WI38 (cell line): ENCODE measurements at regions not wholly inside any gene's neighbourhood (a gene's known extent, or its start where the extent isn't known, plus 50 kb on each side); places are given as distances from the start of the nearest gene placed in this dataset.

Experiments used
- H3K4me3 ChIP-seq: 2 replicates; pipeline ENCODE4 v1.5.1; 2011; ENCODE audit warnings: low read depth, mild to moderate bottlenecking, control low read depth, low read length
- CTCF ChIP-seq: IDR thresholded peaks from 2 replicates; pipeline ENCODE4 v1.5.1; 2012; ENCODE audit warnings: low read depth, mild to moderate bottlenecking, control low read depth, low read length

DNA sequence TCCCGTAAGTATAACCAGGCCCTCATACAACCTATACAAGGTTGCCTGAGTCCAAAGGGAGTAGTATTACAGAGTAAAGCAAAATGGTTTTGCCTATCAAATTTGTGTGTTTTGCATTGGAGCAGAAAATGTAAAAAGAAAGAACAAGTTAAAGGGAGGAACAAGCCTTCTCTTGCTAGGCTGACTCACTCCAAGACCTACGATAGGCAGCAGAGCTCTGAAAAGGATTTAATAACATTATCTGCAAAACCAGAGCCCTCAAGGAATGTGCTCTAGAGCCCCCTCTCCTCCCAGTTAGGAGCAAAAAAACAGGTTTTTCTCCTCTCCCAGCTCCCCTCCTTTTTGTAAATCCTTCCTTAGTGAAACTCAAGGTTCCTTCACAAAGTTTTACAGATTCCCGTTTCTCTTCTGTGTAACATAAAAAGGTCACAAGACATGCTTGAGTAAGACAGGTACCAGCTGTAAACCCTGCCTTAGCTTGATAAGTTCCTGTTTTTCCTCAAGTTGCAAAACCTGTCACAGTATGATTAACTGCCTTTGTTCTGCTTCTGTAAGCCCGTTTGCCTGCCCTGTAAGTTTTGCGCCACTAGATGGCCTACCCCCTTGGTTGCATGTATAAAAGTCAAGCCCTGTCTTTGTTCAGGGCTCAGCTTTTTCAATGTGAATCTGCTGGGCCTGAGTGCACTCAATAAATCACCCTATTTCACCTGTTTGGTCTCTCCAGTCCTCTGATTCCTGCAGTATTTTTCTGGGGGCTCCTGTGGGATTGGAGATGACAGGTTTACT lies 498.2 kb downstream of the KCNA4 start:
- TF ChIP-seq CTCF = no peak

GRCh38 chr11:29511394-29511793 lies 505.4 kb downstream of the KCNA4 start:
- TF ChIP-seq CTCF = no peak

More for the DNA sequence above, 498.2 kb downstream of the KCNA4 start:
- no peak overlapping the region for H3K4me3 ChIP-seq

DNA sequence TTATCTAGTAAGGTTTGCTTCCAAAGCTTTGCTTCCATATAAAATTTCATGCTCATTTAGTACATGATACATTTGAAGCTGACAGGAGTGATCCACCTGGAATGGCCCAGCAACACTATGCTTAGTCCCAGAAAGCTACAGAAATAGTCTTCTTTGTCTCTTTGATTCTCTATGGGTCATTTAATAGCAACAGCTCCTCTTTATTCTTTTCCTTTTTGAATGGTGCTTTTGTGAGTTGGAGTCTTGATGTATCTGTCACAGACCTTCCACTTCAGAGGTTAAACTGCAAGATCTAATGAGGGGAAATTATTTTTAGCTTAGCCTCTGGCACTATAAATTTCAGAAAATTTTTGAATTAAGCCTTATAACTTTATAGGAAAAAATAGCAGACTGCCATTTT lies 509.5 kb downstream of the KCNA4 start:
- TF ChIP-seq CTCF = no peak
- no peak overlapping the region for H3K4me3 ChIP-seq

More at GRCh38 chr11:29511394-29511793, 505.4 kb downstream of the KCNA4 start:
- no peak overlapping the region for H3K4me3 ChIP-seq

DNA sequence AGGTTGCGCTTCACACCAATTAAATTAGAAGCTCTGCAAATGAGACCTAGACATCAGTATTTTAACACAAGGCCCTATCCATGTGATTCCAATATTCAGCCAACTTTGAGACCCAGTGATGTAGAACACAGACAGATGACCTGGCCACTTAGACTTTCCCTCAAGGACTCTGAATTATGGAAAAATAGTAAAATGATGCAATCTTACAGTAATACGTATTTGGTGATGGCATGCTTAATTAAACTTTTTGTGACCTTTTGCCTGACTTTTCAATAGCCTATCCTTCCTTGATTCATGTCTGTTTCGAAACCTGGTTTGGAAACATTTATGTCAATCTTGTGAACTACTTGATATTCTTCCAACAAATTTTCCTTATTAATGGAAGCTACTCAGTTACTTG lies 521.2 kb downstream of the KCNA4 start:
- no peak for TF ChIP-seq CTCF
- H3K4me3 ChIP-seq = no peak overlapping the region

- TF ChIP-seq CTCF = no peak
- no peak overlapping the region for H3K4me3 ChIP-seq
Measured at GRCh38 chr11:29490938-29491337, 525.9 kb downstream of the KCNA4 start.

DNA sequence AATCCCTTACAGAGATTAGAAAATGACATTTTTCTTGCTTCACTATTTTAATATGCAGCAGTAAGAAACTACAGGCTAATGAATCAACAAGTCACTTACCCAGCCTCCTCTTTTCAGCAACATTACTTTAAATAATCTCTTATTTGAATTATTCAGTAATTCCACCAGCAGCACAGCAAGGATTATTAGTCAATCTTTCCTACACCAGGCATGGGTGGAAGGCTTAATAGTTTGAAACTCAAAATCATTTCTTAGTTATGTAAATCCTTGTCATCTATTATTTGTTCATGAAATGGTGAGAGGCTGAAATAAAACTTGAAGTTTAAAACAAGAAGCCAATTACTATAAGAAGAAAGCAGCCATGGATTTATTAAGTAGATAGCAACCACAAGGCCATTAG lies 530.5 kb downstream of the KCNA4 start:
- H3K4me3 ChIP-seq = no peak overlapping the region
- TF ChIP-seq CTCF = no peak

- no peak overlapping the region for H3K4me3 ChIP-seq
- TF ChIP-seq CTCF = no peak
Measured at GRCh38 chr11:29485641-29486040, 531.2 kb downstream of the KCNA4 start.
